ENCODE measurements at regions not wholly inside any gene's neighbourhood (a gene's known extent, or its start where the extent isn't known, plus 50 kb on each side); places are given as distances from the start of the nearest gene placed in this dataset.

DNA sequence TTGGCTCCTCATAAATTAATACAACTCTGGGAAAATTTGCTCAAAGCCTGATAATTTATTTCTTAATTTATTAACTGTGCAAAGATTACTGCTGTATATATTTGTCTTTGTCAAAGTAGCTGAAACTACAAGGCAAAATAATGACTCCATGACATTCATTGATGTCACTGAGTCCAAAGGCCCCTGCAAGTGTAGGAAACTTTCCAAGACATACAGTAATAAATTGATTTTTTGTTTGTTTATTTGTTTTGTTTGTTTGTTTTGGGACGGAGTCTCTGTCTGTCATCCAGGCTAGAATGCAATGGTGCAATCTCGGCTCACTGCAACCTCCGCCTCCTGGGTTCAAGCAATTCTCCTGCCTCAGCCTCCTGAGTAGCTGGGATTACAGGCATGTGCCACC, 96.8 kb upstream of the LPP start:
- DNase-seq (no peak), ATAC-seq (no peak)
- intact Hi-C loops (cut with DNase I, micrococcal nuclease) = loop anchor here in 1 of 2 donors (10.0 kb wide), 1 partner anchor 898 kb away; no protein-coding TSS in a partner anchor

DNA sequence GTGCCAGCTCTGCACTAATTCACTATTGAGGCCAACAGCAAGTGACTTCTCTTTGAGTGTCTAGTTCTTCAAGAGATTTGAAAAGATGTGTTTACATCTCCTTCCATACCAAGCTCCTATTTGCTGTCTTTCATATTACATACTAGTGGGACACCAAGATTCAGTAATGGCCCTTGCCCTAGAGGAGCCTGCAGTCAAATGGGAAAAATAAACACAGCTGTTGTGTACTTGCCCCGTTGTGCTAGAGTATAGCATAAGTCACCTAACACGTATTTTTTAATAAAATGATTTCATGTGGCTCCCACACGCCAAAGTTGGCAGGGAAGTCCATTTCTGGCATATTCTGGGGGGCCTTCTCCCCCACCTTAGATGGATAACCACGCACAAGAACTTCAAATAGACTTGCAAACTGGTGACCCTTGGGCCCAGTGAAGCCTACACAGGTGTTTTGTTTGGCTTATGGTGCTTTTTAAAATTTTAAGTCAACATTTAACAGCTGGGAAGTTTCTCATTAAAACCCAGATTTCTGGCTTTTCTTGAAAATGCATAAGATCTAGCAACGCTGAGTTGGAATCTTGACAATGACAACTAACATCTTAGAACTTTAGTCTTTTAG, 95.3 kb upstream of the LPP start:
- DNase-seq (no peak), ATAC-seq (no peak)
- intact Hi-C loops (cut with DNase I, micrococcal nuclease) = loop anchor here in 1 of 2 donors (10.0 kb wide), 1 partner anchor 896 kb away; no protein-coding TSS in a partner anchor

GRCh38 chr3:188059351-188059750, 94.6 kb upstream of the LPP start:
- no peak for DNase-seq
- intact Hi-C loops (cut with DNase I, micrococcal nuclease) = loop anchor here in 1 of 2 donors (10.0 kb wide), 1 partner anchor 895 kb away; no protein-coding TSS in a partner anchor
- no peak for ATAC-seq

DNA sequence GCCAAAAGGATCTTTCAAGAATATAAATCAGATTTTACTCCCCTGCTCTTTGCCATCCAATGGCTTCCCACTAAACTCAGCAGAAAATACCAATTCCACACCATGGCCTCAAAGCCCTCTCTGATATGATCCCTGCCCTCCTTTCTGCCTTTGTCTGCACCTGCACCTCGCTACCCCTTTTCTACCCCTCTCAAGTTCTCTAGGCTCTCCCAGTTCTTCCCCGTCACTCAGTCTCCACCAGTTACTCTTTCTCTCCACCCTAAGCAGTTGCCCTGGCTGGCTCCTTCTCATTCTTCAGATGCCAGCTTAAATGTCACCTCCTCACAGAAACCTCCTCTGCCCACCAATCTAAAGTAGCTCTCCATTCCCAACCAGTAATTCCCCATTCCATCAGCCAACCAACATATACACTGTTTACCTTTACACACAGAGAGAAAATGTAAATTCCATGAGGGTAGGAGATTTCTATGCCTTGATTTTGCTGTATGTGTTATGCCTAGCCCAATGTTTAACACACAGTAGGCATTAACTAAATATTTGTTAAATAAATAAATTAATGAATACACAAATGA, 93.6 kb upstream of the LPP start:
- no peak for DNase-seq
- intact Hi-C loops (cut with DNase I, micrococcal nuclease) = no loop called here
- no peak for ATAC-seq

GRCh38 chr3:188060840-188061544, 93.0 kb upstream of the LPP start:
- peak; percentile 55 for ATAC-seq
- intact Hi-C loops (cut with DNase I, micrococcal nuclease) = no loop called here
- peak in 1 of 2 donors; percentile 18 for DNase-seq

DNA sequence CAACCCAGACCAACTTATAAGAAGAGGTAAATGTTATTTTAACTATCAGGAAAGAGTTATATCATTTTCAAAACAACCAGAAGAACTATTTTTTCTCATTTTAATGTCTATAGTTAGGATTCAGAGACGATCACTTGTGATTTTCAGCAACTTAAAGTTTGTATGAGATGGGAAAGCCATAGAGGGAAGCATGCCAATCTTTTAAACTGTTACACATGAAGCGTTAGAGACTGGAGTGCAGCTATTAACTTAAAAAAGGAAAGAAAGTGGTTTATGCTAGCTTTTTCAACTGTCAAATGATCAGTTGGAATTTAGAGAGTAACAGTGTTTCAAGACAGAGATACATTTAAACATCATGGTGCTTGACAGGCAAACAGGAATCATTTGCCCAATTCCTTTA, 91.7 kb upstream of the LPP start:
- intact Hi-C loops (cut with DNase I, micrococcal nuclease) = no loop called here
- ATAC-seq = no peak

DNA sequence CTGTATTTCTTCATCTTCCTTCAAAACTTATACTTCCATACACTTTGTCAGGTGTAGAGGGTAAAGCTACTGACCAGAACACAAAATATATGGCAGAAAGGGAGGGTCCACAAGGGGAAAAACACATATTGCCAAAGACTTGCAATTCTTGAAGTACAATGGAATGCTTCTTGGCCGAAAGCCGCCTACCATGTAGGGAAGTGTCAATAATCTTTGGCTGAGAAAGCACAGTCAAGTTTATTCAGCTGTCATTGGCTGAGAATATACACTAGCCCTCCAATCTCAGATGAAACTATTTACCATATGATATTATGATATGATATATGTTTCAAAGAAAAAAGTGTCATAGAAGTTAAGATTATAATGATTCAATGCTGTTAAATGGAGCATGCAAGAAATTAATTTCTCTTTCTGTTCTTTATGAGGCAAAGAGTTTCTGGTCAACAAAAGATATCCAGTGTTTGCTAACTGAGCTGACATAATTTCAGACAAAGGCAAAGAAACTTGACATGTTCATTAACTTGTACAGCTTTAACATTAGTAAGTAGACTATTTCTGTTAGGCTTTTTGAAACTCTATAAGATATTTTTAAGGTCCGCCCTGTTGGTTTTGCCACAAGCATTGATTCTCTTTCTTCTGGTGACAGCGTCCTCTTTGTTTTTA, 89.0 kb upstream of the LPP start:
- no peak for DNase-seq
- ATAC-seq = no peak
- intact Hi-C loops (cut with DNase I, micrococcal nuclease) = no loop called here

More for the DNA sequence above, 91.7 kb upstream of the LPP start:
- no peak for DNase-seq

DNA sequence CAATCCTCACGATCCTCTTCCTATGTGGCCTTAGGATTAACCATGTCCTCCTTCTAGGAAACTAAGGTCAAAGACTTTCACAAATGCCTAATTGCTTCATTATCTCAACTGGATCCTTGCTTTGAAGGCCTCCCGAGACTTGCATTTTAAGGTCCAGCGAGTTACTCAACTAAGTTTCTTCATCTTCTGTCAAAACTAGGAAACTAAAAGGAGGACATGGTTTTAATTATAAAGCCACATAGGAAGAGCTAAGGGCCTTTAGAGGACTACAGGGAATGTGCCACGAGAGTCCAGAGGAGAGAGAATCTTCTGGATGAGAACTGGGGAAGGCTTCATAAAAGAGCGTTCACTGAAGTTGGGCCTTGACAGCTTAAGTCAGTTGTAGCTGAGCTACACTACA, 87.8 kb upstream of the LPP start:
- no peak for ATAC-seq
- no peak for DNase-seq
- intact Hi-C loops (cut with DNase I, micrococcal nuclease) = no loop called here

DNA sequence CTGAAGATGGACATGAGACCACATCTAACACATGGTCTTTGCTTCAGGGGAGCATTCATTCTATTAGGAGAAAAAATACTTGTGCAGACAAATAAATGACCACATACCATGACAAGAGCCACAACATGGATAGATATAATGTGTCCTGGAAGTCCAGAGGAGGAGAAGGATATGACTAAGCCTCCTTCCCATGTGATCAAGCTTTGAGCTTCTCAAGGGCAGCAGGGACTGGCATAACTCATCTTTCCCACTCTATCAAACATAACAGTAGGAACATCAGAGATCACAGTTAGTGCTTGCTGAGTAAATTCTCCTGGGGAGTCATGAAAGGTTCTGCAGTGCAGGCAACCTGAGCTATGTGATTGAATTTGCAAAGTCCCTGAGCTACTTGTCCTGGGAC, 86.0 kb upstream of the LPP start:
- ATAC-seq (no peak), DNase-seq (no peak)
- intact Hi-C loops (cut with DNase I, micrococcal nuclease) = no loop called here

DNA sequence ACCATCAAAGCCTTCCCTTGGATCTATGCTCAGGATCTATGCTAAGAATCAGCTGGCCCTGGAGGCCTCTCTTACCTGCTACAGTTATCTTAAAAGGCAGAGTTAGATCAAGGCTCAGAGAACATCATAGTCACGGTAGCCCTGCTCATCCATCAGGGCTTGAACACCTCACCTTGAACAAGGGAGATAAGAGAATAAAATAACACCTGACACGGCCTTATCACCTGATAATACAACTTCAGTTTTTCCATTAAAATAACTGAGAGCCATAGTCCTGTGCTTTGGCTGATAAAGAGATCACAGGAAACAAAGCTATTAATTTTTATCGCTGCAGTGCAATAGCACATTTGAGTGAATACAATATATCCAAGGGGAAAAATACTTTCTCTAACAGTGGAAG, 85.6 kb upstream of the LPP start:
- no peak for ATAC-seq
- no peak for DNase-seq

GRCh38 chr3:188071636-188072035, 82.3 kb upstream of the LPP start:
- ATAC-seq (no peak), DNase-seq (no peak)
- intact Hi-C loops (cut with DNase I, micrococcal nuclease) = no loop called here

More for the DNA sequence above, 85.6 kb upstream of the LPP start:
- intact Hi-C loops (cut with DNase I, micrococcal nuclease) = no loop called here

DNA sequence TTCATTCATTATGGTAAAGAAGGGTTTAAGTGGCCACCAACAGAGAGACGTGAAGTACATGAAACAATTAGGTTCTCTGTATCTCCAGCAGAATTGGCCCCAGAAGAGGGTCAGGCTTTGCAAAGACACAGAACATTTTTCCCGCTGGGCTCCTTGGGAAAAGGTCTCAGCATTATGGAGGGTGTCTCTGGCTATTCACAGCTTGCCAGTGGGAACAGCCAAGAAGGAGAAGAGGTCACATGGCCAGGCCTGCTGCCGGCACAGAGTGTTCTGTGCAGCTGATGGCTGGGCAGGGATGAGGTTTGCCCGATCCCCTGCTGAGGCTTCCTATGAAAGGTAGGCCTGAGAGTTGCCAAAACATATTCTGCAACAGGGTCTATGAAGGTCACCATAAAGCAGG, 77.8 kb upstream of the LPP start:
- DNase-seq (no peak), ATAC-seq (no peak)
- intact Hi-C loops (cut with DNase I, micrococcal nuclease) = no loop called here

- ATAC-seq = no peak
- DNase-seq = no peak
- intact Hi-C loops (cut with DNase I, micrococcal nuclease) = no loop called here
These were observed 76.7 kb upstream of the LPP start for GRCh38 chr3:188077160-188077799.

DNA sequence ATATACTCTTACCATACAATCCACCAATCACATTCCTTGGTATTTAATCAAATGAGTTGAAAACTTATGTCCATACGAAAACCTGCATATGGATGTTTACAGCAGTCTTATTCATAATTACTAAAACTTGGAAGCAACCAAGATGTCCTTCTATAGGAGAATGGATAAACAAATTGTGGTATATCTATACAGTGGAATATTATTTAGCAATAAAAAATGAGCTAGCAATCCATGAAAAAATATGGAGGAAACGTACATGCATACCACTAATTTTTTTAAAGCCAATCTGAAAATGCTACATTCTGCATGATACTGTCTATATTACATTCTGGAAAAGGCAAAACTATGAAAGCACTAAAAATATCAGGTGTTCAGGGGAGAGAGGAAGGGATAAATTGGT, 73.9 kb upstream of the LPP start:
- intact Hi-C loops (cut with DNase I, micrococcal nuclease) = no loop called here
- no peak for ATAC-seq

GRCh38 chr3:188082031-188082430, 71.9 kb upstream of the LPP start:
- ATAC-seq (no peak), DNase-seq (no peak)
- intact Hi-C loops (cut with DNase I, micrococcal nuclease) = no loop called here

More for the DNA sequence above, 73.9 kb upstream of the LPP start:
- DNase-seq = no peak

GRCh38 chr3:188082450-188082849, 71.5 kb upstream of the LPP start:
- ATAC-seq (no peak), DNase-seq (no peak)
- intact Hi-C loops (cut with DNase I, micrococcal nuclease) = no loop called here

DNA sequence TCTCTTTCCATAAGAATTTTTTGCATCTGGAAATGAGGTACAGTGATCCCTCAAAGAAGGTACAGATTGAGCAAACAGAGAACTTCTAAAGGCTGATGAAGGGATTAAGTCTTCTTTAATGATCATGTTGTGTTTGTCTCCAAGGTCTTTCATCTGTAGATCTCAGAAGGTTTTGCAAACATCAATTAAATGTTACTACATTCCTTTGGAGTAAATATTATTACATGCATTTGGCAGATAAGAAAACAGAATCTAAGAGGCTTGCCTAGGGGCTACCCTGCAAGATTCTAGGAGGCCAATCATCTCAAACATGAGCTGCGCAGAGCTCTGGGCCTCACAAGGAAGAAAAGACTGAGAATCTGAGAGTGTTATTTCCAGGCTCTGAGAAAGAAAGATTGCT, 70.9 kb upstream of the LPP start:
- intact Hi-C loops (cut with DNase I, micrococcal nuclease) = no loop called here
- ATAC-seq = no peak
- DNase-seq = no peak

DNA sequence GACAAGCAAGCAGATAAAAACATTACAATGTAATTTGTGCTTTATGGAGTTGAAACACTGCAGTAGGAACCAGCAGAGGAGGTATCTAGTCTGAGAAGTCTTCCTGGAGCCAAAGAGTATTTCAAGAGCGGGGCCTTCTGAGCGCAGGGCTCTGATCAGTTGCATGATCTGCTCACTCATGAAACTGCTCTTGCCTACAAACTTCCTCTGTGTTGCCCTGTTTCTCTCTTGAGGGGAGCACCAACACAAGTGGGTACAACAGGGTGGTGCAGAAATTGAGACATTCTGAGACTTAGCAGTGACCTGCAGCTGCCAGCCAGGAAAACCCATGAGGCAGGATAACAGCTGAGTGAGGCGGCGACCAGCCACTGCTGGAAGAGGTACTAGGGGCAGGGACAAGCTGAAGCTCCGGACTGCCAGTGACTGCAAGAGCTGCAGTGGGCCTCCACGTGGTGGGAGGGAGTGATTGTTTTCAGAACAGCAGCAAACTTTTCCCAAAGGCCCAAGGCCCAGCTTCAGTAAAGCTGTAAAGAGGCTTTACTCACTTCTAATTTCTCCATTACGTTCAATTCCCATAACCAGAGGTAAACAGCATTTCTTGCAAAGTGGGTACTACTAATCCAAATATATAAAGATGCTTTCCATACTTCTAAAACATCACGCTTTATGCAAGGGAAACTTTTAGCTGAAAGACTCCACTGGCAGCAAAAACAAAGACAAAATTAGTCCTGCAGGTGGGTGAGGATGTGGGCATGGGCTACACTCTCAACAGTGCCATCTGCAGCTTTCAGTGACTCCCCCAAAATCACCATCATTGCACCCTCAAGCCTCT, 69.0 kb upstream of the LPP start:
- intact Hi-C loops (cut with DNase I, micrococcal nuclease) = no loop called here
- ATAC-seq (no peak), DNase-seq (no peak)

All from left colon (tissue), 2 donors.